Stimulated activated CD4-positive, alpha-beta T cell treated with anti-CD3 and anti-CD28 coated beads, Interleukin-4, amount 100 ng/mL, for 4 hours (primary cell): ENCODE measurements at regions not wholly inside any gene's neighbourhood (a gene's known extent, or its start where the extent isn't known, plus 50 kb on each side); places are given as distances from the start of the nearest gene placed in this dataset.

Source experiments
- DNase-seq, 2 experiments: peaks; one replicate each; pipeline ENCODE4 v3.0.0-alpha.2; 2020

DNA sequence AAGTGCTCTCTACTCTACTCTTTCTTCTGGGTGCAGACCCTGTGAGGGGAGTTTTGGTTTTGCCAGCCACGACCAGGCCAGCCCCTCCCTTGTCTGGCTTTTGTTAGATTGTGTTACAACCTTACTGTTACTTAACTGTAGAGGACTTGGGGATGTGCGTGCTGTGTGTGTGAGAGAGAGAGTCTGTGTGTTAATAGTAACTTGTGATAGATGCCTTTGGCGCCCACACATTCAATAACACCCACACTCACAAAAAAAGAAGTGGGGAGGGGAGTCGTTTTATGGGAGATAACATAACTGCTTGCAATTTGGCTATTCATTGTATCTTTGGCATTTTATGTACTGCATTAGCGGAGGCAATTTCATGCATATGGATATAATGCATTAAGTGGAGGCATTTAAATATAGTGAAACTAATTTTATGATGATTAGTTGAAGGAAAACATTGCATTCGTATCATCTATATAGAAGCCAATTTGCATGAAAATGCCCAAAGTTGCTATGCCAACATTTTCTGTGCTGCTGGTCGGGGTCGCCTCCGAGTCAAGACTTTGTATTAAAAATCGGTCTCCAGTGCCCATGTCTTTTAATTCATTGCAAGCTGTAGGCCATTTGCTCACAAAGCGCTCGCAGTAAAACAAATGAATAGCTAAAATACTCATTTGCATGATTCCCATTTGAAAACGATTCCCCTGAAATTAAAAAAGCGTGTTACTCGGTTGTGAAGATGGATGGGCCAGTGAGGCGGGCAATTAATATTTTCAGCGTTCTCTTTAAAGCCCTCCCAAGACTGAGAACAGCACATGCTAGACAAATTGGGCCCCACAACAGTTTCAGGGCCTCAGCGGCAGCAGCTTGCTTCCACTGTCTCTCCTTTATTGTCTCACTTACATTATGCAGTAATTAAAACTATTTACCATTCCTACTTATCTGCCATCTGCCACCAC lies 158.5 kb upstream of the SMAD3 start:
- DNase-seq, result no peak

DNA sequence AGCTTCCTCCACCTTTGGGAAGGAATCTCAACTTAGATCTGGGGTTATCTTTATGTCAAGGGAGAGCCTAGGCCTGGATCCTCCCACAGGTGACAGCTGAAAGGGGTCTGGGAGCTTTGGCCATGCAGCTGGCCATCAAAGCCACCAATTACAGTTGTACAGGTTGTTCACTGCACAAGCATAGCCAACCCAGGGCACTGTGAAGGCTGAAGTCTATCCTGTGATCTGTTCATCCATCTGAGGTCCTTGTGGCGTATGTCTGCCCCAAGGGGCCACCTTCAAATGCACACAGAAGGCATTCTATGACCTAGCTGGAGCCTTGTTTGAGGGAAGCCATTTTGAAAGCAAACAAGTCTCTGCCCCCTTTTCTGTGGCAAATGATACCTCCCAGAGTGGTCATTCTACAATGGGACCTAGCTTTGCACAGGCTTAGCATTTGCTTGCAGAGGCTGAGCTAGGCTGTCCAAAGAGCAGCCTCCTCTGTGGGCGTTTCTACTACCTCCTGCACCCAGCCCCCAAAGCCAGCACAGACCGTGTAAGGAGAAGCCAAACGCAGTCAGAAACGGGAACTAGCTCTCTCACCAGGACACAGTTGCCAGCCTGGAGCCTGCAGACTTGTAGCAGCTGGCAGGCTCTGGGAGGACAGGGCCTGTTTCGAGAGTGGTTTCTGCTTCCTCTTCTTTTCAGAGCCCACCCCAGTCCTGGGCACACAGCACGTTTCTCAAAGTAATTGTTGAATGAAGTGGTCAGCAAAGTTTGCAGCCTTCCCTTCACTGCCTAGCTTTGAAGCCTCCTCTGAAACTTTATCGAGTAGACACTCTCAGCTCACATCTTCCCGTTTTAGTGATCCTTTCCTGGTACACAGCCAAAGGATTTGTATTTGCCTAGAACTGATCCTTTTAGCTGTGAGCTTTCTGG lies 157.3 kb upstream of the SMAD3 start:
- no peak for DNase-seq

DNA sequence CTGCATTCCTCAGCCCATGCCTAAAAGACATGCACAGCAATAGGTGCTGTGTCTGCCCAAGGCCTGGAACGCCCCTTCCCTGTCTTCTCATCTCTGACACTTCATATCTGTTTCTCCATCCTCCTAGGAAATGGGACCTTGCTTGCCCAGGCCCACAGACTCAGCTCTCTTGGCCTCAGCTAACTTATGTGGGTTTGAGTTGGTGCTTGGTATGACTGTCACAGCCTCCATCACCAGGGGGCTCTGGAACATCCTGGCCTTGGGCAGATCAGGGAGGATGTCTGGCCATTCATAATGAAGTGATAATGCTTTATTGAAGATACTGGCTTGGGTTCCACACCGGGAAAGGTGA lies 156.7 kb upstream of the SMAD3 start:
- no peak for DNase-seq

- no peak for DNase-seq
Observed at GRCh38 chr15:66909381-66909890, 156.0 kb upstream of the SMAD3 start.

DNA sequence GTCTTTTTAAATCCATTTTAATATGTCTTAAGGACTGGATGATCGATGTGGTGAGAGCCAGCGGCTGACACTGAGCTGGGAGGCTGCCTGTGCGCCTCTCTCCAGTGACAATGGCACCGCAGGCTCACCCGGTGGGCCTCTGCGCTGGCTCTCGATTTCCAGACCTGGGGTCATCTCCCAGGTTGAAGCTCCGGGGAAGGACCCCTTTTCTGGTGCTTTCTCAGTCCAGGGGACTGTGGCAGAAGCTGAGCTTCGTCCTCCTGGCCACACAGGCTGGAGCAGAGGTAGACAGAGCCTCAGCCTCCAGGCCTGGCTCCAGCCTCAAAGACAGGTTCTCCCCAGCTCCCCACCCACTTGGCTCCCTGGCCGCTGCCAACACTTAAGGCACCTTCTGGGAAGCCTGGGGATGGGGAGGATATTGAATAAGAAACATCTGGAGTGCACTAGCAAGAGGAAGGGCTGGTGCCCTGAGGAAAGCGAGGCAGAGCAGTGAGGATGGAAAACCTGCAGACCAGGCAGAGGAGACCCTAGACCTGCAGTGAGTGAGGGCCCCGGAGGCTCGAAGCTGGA lies 154.2 kb upstream of the SMAD3 start:
- no peak for DNase-seq

DNA sequence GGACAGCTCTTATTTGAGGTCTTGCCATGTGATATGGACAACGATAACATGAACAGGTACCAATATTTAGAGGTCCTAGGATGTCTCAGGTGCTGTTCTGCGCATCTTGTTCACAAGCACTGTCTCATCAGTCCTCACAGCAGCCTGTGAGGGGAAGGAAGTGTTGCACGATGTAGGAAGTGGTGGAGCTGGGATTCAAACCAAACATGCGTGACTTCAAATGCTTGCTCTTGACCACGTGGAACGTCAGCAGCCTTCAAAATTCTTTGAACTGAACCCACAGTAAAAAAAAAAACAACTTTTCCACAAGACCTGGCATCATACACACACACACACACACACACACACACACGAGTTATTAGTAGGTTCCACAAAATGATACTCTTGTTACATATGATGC lies 153.4 kb upstream of the SMAD3 start:
- no peak for DNase-seq

- DNase-seq, result no peak
Observed at GRCh38 chr15:66912441-66912840, 153.0 kb upstream of the SMAD3 start.

DNA sequence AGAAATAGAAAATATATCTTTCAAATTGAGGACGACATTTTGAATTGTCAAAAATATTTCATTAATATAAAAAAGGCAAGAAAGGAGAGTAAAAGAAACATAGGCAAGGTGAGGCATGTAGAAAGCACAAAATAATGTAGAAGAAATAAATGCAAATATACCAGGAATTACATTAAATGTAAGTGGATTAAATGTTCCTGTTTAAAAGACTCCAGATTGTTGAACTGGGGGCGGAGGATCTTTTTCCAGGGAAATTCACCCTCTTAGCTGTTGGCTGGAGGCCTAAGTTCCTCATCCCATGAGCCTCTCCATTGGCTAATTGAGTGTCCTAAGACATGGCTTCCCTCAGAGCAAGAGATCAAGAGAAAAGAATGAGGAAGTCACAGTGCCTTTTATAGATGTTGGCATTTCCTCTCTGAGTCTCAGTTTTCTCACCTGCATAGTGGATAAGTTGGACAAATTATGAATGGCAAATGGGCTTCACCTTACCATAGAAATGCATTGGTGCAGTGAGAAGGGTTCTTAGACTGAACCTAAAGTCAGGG lies 147.4 kb upstream of the SMAD3 start:
- DNase-seq, result no peak

DNA sequence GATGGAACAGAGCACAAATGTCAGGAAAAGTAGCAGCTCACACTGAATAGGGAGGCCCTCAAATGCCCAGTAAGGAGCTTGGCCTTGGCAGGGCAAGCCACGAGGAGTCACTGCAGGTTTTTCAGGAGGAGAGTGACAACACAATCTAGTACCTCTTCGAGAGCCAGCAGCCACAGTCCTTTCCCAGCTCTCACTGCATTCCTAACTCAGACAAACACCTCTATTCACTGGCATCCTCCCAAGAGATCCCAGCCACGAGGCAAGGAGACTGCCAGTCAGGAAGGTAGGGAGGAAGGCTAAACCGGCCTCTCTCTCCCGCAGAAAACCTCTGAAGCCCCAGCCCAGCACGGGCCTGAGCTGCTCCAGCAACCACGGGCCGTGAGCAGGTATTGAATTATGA lies 146.0 kb upstream of the SMAD3 start:
- no peak for DNase-seq

DNA sequence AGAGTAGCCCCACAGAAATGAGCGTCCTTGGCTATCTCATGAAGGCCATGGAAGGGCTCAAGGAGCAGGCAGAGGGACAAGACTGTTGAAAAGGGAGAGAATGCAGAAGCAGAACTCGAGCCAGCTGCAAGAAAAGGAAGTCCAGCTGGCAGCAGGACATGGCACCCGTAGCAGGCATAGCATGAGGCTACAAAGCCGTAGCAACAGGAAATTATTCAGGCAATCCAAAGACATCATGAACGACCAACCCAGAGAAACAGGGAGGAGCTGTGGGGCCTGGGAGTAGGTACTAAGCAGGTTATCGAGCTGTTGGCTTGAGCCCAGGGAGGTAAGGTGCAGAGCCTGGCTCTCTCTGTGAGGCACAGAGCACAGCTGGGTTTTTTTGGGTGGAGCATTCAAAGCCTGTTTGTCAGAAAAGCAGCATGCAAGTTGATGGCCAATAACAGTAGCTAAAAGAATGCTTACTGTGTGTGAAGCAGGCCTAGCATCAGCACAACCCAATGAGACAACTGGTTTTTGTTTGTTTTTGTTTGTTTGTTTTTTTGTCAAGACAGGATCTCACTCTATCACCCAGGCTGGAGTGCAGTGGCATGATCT lies 144.0 kb upstream of the SMAD3 start:
- no peak for DNase-seq

DNA sequence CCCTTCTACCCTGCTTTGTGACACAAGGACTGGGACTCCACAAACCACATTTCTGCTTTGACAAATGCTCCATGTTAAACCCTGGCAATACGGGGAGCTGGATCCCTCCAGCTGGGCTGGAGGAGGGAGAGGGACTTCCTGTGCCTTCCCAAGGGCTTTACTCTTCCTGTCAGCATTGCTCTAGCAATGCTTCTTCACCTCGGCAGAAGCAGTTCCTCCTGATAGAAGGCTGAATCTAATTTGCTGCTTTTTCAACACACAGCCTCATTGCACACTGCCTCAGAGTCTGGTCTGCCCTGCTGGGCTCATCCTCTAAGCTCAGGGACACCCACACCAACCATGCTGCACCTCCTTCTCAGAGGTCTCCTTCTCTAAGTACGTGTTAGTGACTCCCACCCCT lies 142.8 kb upstream of the SMAD3 start:
- DNase-seq, result no peak

DNA sequence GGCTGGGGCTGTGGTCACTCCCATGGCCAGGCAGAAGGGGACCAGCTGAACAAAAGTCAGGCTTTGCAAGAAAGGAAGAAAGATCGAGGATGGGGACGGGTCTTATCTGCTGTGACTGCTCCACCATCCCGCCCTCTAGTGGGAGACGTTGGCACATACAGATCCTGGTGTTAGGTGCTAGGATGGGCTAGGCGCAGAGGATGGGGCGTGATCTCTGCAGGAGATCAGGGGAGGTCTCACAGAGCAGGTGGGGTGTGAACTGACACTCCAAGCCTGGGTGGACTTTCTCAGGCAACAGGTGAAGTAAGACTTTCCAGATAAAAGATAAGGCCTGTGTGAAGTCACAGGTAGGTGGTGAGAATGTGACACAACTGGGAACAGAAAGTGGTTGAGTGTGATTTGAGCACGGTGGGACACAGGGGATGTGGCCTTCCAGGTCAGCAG lies 141.9 kb upstream of the SMAD3 start:
- peak; percentile 5 to 7 for DNase-seq

DNA sequence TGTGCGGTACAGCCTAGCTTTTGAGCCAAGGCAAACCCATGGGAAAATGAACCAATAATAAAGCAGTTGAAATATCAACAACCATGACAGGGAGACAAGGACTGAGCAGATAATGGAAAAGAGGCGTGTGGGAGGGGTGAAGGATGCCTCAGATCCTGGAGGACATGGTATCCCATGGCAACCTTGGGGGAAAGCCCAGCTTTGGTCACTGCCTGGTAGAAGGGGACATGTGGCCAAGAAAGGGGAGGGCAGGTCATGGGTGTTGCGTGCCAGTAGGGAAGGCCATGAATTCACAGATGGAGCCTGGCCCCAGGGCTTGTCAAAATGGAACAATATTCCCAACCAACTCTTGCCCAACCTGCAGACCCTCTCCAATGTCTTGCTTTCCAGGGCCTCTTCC lies 140.5 kb upstream of the SMAD3 start:
- no peak for DNase-seq

- DNase-seq, result no peak
Observed at GRCh38 chr15:66925721-66926120, 139.7 kb upstream of the SMAD3 start.

GRCh38 chr15:66927201-66928077 lies 138.0 kb upstream of the SMAD3 start:
- DNase-seq, result no peak

GRCh38 chr15:66928101-66928500 lies 137.3 kb upstream of the SMAD3 start:
- no peak for DNase-seq

DNA sequence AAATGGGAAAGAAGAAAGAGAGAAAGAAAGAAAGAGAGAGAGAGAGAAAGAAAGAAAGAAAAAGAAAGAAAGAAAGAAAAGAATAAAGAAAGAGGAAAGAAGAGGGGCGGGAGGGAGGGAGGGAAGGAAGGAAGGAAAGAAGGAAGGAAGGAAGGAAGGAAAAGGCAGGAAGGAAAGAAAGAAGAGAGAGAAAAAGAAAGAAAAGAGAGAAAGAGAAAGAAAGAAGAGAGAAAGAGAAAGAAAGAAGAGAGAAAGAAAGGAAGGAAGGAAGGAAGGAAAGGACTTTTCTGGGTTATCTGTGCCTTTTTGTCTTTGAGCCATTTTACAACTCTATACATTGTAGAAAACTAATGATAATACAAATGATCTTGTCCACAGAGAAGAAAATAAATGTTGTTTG lies 136.6 kb upstream of the SMAD3 start:
- DNase-seq, result no peak

- DNase-seq, result no peak
Observed at GRCh38 chr15:66929843-66930402, 135.5 kb upstream of the SMAD3 start.

DNA sequence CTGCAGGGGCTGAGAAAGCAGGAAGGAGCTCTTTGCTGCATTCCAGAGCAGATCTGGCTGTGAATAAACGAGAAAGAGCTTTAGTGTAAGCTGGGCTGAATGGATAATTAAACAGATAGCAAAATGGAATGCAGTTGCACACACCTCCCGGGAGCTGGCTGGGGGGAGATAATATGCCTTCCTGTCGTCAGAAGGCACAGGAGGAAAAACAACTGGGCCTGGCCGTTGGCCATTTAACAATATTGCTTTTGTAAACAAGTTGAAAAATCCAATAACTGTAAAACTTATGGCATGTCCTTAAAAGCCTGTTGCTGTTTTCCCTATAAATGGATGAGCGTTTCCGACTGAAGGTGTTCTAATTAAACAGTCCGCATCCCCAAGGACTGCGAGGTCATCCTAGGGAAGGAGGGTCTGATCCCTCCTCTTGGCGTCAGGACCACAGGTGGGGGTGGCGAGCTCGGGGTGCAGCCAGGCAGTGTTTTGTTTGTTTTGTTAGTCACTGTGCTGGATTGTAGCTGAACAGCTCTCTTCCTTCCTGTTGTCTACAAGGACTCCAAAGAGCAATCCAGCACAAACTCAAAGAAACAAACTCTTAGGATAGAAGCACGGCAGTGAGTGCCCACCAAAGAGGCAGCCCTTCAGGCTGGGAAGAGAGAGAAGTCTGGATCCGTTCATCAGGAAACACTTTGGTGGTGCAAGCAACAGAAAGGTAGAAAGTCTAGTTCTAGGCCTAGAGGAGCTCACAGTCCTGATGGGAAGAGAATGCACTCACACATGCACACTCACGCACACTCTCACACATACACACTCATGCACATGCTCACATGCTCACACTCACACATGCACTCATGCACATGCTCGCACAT lies 133.4 kb upstream of the SMAD3 start:
- no peak for DNase-seq

DNA sequence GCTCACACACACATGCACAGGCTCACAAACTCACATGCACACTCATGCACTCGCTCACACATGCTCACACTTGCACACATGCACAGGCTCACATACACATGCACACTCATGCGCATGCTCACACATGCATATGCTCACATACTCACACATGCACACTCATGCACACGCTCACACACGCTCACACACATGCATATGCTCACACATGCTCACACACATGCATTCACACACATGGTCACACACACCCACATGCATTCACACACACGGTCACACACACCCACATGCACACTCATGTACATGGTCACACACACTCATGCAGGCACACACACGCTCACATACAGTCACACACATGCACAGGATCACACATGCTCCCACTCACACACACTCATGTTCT lies 132.8 kb upstream of the SMAD3 start:
- no peak for DNase-seq
